ENCODE measurements at regions not wholly inside any gene's neighbourhood (a gene's known extent, or its start where the extent isn't known, plus 50 kb on each side); places are given as distances from the start of the nearest gene placed in this dataset.

DNA sequence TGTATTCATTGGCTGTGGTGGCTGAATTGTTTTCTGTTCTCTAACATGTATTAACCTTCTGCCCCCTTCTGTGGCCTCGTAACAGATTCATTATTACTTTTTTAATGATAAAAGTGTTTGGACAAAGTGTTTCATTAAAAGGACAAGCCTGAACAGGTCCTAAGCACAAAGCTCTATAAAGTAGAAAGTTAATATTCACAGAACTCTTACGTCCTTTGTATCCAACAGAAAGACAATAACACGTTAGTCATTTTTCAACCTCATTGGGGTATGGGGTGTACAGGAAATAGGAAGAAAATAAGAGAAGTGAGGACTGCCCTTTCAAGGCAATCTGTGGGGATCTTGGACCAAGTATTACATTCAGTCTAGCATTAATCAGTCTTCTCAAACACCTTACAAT is 105.5 kb upstream of the RGPD4 start:
- Histone ChIP-seq H2AFZ (ENCODE audit: low read length) (no peak overlapping the region), H3K4me2 (ENCODE audit: insufficient read depth, insufficient read length, low read length) (no peak overlapping the region), H3K79me2 (ENCODE audit: insufficient read depth, low read length) (no peaks in the 10 kb centered on the region), H3T11ph (ENCODE audit: low read length) (no peak overlapping the region), H3K27me3 (ENCODE audit: insufficient read depth, low read length) (no peaks in the 10 kb centered on the region), H4K20me1 (ENCODE audit: control insufficient read depth, insufficient read depth, insufficient read length) (no peaks in the 10 kb centered on the region), H3K23ac (ENCODE audit: insufficient read length, low read depth, low read length) (no peak overlapping the region), H3K18ac (ENCODE audit: insufficient read length, low read depth, low read length) (no peak overlapping the region), H4K5ac (ENCODE audit: insufficient read length, low read depth, low read length) (no peak overlapping the region), H3K23me2 (ENCODE audit: insufficient read length, low read depth, low read length, poor library complexity, severe bottlenecking) (no peaks in the 10 kb centered on the region), H3K4me1 (ENCODE audit: insufficient read depth, low read length) (no peaks in the 10 kb centered on the region), H4K8ac (replicated peaks; ENCODE audit: insufficient read length, low read depth, low read length) (no peak overlapping the region), H2BK20ac (ENCODE audit: low read depth, low read length, poor library complexity, severe bottlenecking) (no peak overlapping the region), H2BK5ac (ENCODE audit: insufficient read length, low read length) (no peak overlapping the region), H3K4ac (ENCODE audit: low read depth, low read length) (no peak overlapping the region), H3K79me1 (ENCODE audit: insufficient read depth, low read depth, low read length, poor library complexity, severe bottlenecking) (no peaks in the 10 kb centered on the region), H3K9me3 (ENCODE audit: control insufficient read depth, low read depth, low read length) (no peaks in the 10 kb centered on the region), H2AK5ac (ENCODE audit: insufficient read length, low read length) (no peak overlapping the region), H3K56ac (ENCODE audit: insufficient read length, low read depth, low read length) (no peak overlapping the region), H2BK120ac (ENCODE audit: low read depth, low read length, poor library complexity, severe bottlenecking) (no peak overlapping the region), H3K14ac (ENCODE audit: insufficient read depth, low read length) (no peak overlapping the region), H2BK15ac (ENCODE audit: low read depth, low read length) (no peak overlapping the region), H4K91ac (ENCODE audit: insufficient read length, low read depth, low read length) (no peak overlapping the region), H3K9ac (ENCODE audit: extremely low read depth, insufficient read length, low read length) (no peak overlapping the region), H3K27ac (ENCODE audit: insufficient read length, low read depth, low read length) (no peak overlapping the region), H2BK12ac (ENCODE audit: insufficient read length, low read depth, low read length) (no peak overlapping the region)
- Mint-ChIP-seq H3K4me1 (peaks cover 15% of the 10 kb centered on the region in 2 experiments), H3K36me3 (ENCODE audit: insufficient read depth in 1 of 3, low read depth in 3 of 3) (peaks cover 0 to 3% (median 0%) of the 10 kb centered on the region in 3 experiments; a peak in 1 of 7 replicates), H3K27ac (no peak overlapping the region), H3K9me3 (peaks cover 0 to 5% of the 10 kb centered on the region in 2 experiments; a peak in 1 of 5 replicates), H3K27me3 (ENCODE audit: low read depth) (no peaks in the 10 kb centered on the region), H3K4me3 (no peak overlapping the region)
- no CpG with 5 or more reads among the region's 3 CpGs for WGBS (ENCODE audit: extremely low coverage, insufficient read length, low lambda C conversion rate)
- DNase-seq = no peak
- TF ChIP-seq, protein P1, sequence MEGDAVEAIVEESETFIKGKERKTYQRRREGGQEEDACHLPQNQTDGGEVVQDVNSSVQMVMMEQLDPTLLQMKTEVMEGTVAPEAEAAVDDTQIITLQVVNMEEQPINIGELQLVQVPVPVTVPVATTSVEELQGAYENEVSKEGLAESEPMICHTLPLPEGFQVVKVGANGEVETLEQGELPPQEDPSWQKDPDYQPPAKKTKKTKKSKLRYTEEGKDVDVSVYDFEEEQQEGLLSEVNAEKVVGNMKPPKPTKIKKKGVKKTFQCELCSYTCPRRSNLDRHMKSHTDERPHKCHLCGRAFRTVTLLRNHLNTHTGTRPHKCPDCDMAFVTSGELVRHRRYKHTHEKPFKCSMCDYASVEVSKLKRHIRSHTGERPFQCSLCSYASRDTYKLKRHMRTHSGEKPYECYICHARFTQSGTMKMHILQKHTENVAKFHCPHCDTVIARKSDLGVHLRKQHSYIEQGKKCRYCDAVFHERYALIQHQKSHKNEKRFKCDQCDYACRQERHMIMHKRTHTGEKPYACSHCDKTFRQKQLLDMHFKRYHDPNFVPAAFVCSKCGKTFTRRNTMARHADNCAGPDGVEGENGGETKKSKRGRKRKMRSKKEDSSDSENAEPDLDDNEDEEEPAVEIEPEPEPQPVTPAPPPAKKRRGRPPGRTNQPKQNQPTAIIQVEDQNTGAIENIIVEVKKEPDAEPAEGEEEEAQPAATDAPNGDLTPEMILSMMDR (conservative IDR thresholded peaks at IDR 0.05) = no peak

Data from H9 (cell line).